Stimulated activated CD4-positive, alpha-beta T cell treated with anti-CD3 and anti-CD28 coated beads, Interleukin-15, amount 100 ng/mL, for 48 hours (primary cell): ENCODE measurements at regions not wholly inside any gene's neighbourhood (a gene's known extent, or its start where the extent isn't known, plus 50 kb on each side); places are given as distances from the start of the nearest gene placed in this dataset.
"Not testable (repeated sequence)": the region's sequence is repeated elsewhere in the genome, so short reads cannot be mapped to it uniquely, and the experiment has no call there.

Experiments
- DNase-seq, 2 donors: peaks; one replicate each; pipeline ENCODE4 v3.0.0-alpha.2; 2020; ENCODE audit warnings: low read depth in 2 of 2

- DNase-seq = no peak
These were observed 592.4 kb downstream of the KIF4B start for GRCh38 chr5:155605920-155606319.

GRCh38 chr5:155616779-155617392, 603.3 kb downstream of the KIF4B start:
- DNase-seq = peak; percentile 10 to 25

GRCh38 chr5:155619688-155620087, 606.1 kb downstream of the KIF4B start:
- DNase-seq = no peak

GRCh38 chr5:155620821-155621410, 607.4 kb downstream of the KIF4B start:
- no peak for DNase-seq

- DNase-seq = no peak
These were observed 611.2 kb downstream of the KIF4B start for GRCh38 chr5:155624597-155625241.

GRCh38 chr5:155625315-155625714, 611.8 kb downstream of the KIF4B start:
- no peak for DNase-seq

GRCh38 chr5:155625897-155626543, 612.5 kb downstream of the KIF4B start:
- DNase-seq = no peak

GRCh38 chr5:155626592-155626991, 613.0 kb downstream of the KIF4B start:
- no peak for DNase-seq

GRCh38 chr5:155628346-155628745, 614.8 kb downstream of the KIF4B start:
- DNase-seq = no peak

- DNase-seq = no peak
These were observed 616.0 kb downstream of the KIF4B start for GRCh38 chr5:155629597-155629996.

- no peak for DNase-seq
These were observed 617.6 kb downstream of the KIF4B start for GRCh38 chr5:155631116-155631515.

GRCh38 chr5:155633338-155633957, 619.9 kb downstream of the KIF4B start:
- DNase-seq = no peak

- no peak for DNase-seq
These were observed 636.1 kb downstream of the KIF4B start for GRCh38 chr5:155649666-155650065.

- DNase-seq = no peak
These were observed 642.0 kb downstream of the KIF4B start for GRCh38 chr5:155655569-155655968.

GRCh38 chr5:155661859-155662258, 648.3 kb downstream of the KIF4B start:
- no peak for DNase-seq

GRCh38 chr5:155665361-155665760, 651.8 kb downstream of the KIF4B start:
- DNase-seq = no peak

- not testable (repeated sequence) for DNase-seq
These were observed 655.0 kb upstream of the SGCD start for GRCh38 chr5:155672001-155672400.

- DNase-seq = no peak
These were observed 650.0 kb upstream of the SGCD start for GRCh38 chr5:155676967-155677366.

GRCh38 chr5:155678371-155678770, 648.6 kb upstream of the SGCD start:
- DNase-seq = no peak

GRCh38 chr5:155679530-155679929, 647.4 kb upstream of the SGCD start:
- DNase-seq = no peak

GRCh38 chr5:155684417-155684816, 642.5 kb upstream of the SGCD start:
- DNase-seq = no peak

GRCh38 chr5:155686131-155686530, 640.8 kb upstream of the SGCD start:
- DNase-seq = no peak
